Ishikawa (cell line): ENCODE measurements at regions not wholly inside any gene's neighbourhood (a gene's known extent, or its start where the extent isn't known, plus 50 kb on each side); places are given as distances from the start of the nearest gene placed in this dataset.

Source experiments
- CEBPB ChIP-seq: IDR thresholded peaks from 2 replicates; pipeline ENCODE4 v1.6.1; 2012
- CREB1 ChIP-seq: IDR thresholded peaks from 2 replicates; pipeline ENCODE4 v1.6.1; 2012; ENCODE audit warnings: low read depth
- EGR1 ChIP-seq: IDR thresholded peaks from 2 replicates; pipeline ENCODE4 v1.6.1; 2012
- EP300 ChIP-seq: IDR thresholded peaks from 2 replicates; pipeline ENCODE4 v1.6.1; 2012; ENCODE audit warnings: borderline replicate concordance
- FOXM1 ChIP-seq: IDR thresholded peaks from 2 replicates; pipeline ENCODE4 v1.6.1; 2012; ENCODE audit warnings: low read depth, borderline replicate concordance
- NFIC ChIP-seq: IDR thresholded peaks from 2 replicates; pipeline ENCODE4 v1.6.1; 2012
- RAD21 ChIP-seq: IDR thresholded peaks from 2 replicates; pipeline ENCODE4 v1.6.1; 2012; ENCODE audit warnings: low read depth
- REST ChIP-seq: IDR thresholded peaks from 2 replicates; pipeline ENCODE4 v1.6.1; 2012; ENCODE audit warnings: low read depth, mild to moderate bottlenecking
- TAF1 ChIP-seq: IDR thresholded peaks from 2 replicates; pipeline ENCODE4 v1.6.1; 2012; ENCODE audit warnings: low read depth, mild to moderate bottlenecking
- TCF12 ChIP-seq: IDR thresholded peaks from 2 replicates; pipeline ENCODE4 v1.6.1; 2012; ENCODE audit warnings: low read depth
- TEAD4 ChIP-seq: IDR thresholded peaks from 2 replicates; pipeline ENCODE4 v1.6.1; 2012
- USF1 ChIP-seq: IDR thresholded peaks from 2 replicates; pipeline ENCODE4 v1.6.1; 2012
- YY1 ChIP-seq: IDR thresholded peaks from 2 replicates; pipeline ENCODE4 v1.6.1; 2012; ENCODE audit warnings: low read depth
- ZBTB7A ChIP-seq: IDR thresholded peaks from 2 replicates; pipeline ENCODE4 v1.6.1; 2012; ENCODE audit warnings: low read depth
- TF ChIP-seq, protein P1 (sequence below): IDR thresholded peaks from 2 replicates; pipeline ENCODE4 v1.6.1; 2012

GRCh38 chrX:68988865-68989264 lies 160.0 kb downstream of the EFNB1 start:
- TF ChIP-seq CEBPB (no peak), YY1 (no peak), EP300 (no peak), USF1 (no peak), REST (no peak), TCF12 (no peak), RAD21 (no peak), CREB1 (no peak), EGR1 (no peak), FOXM1 (no peak), TAF1 (no peak), TEAD4 (no peak), ZBTB7A (no peak)
- TF ChIP-seq, protein P1, sequence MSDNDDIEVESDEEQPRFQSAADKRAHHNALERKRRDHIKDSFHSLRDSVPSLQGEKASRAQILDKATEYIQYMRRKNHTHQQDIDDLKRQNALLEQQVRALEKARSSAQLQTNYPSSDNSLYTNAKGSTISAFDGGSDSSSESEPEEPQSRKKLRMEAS = no peak

GRCh38 chrX:68985135-68985755 lies 156.4 kb downstream of the EFNB1 start:
- TF ChIP-seq USF1 = no peak
- no peak for TF ChIP-seq TAF1
- no peak for TF ChIP-seq TCF12
- no peak for TF ChIP-seq EGR1
- TF ChIP-seq RAD21 = no peak
- TF ChIP-seq, protein P1 = no peak
- no peak for TF ChIP-seq ZBTB7A
- no peak for TF ChIP-seq CEBPB
- no peak for TF ChIP-seq EP300

DNA sequence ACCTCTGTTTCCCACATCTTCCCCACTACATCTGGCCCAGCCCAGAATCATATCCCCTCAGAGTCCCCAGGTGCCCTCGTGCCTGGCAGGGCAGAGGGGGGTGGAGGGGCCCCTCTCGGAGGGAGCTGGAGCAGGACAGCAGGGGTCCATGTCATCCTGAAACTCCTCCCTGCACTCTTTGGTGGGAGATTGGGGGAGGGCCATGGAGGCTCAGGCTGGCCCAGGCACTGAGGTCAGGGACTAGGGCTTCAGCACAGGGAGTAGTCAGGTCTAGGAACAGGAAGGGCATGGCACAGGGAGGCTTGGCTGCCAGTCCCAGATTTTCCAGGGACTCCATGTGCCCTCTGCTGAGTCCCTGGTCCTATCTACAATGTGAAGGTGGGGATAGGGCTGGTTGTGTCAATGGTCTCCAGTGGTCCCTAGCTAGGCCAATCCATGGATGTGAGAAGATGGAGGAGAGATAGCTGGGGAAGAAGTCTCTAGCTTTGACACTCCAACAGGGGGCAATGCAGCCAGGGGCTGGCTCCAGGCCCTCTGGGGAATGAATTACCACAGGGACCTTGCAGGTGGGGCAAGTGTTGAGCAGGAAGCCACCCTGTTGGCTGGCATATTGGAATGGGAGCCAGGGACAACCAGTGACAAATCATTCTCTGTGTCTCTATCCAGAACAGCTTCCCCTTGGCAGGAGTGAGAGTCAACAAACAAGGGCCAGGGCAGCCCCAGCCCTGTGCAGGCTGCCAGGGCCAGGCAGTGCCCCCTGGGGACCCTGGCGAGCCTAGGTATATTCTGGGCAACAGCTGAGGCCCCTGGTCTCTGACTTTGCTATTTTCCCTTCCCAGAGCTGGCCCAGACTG lies 154.4 kb downstream of the EFNB1 start:
- TF ChIP-seq, protein P1 = no peak
- TF ChIP-seq REST (no peak), ZBTB7A (no peak), FOXM1 (no peak), RAD21 (no peak), NFIC (no peak), EP300 (no peak), TCF12 (no peak), EGR1 (no peak), CREB1 (no peak), YY1 (no peak), CEBPB (no peak)

DNA sequence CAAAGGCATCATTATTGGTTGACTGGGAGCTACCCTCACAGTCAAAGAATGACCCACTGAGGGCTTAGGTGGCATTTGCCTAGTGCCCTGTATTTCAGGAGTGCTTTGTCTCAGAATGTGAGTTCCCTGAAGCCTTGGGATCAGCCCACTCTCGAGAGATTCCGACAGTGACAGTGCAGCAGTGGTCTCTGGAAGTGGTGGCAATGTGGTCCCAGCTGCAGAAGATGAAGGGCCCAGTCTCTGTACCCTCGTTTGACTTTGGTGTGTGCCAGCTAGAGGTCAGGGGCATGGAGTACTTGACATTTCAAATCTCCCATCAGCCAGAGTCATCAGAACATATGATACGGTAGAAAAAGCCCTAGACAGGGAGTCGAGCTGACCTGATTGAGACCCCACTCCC lies 153.7 kb downstream of the EFNB1 start:
- no peak for TF ChIP-seq YY1

- TF ChIP-seq EP300 (no peak), ZBTB7A (no peak), FOXM1 (no peak), NFIC (no peak), CREB1 (no peak), YY1 (no peak), USF1 (no peak), EGR1 (no peak), REST (no peak), RAD21 (no peak), TCF12 (no peak), CEBPB (no peak), TEAD4 (no peak), TAF1 (no peak)
- TF ChIP-seq, protein P1 = no peak
Observed at GRCh38 chrX:68980906-68981616, 152.2 kb downstream of the EFNB1 start.
